ENCODE measurements at regions not wholly inside any gene's neighbourhood (a gene's known extent, or its start where the extent isn't known, plus 50 kb on each side); places are given as distances from the start of the nearest gene placed in this dataset.
"Not testable (repeated sequence)": the region's sequence is repeated elsewhere in the genome, so short reads cannot be mapped to it uniquely, and the experiment has no call there.

DNA sequence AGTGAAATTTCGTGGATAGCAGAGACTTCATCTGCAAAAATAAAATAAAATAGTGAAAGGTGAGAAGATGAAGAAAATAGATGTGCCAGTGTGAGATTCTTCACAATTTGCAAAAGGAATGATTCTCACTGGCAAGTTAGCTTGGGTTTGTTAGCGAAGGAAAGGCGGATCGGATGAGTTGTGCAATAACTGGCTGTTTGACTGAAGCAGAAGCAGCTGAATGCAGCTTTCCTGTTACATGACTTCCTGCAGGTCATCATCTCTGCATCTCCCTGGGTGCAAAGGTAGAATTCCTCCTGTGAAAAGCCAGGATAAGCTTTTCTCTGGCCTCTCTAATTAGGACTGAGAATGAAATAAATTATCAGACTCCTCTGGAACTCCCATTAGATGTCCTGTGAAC lies 263.1 kb upstream of the CHRM3 start:
- TF ChIP-seq, protein P1, sequence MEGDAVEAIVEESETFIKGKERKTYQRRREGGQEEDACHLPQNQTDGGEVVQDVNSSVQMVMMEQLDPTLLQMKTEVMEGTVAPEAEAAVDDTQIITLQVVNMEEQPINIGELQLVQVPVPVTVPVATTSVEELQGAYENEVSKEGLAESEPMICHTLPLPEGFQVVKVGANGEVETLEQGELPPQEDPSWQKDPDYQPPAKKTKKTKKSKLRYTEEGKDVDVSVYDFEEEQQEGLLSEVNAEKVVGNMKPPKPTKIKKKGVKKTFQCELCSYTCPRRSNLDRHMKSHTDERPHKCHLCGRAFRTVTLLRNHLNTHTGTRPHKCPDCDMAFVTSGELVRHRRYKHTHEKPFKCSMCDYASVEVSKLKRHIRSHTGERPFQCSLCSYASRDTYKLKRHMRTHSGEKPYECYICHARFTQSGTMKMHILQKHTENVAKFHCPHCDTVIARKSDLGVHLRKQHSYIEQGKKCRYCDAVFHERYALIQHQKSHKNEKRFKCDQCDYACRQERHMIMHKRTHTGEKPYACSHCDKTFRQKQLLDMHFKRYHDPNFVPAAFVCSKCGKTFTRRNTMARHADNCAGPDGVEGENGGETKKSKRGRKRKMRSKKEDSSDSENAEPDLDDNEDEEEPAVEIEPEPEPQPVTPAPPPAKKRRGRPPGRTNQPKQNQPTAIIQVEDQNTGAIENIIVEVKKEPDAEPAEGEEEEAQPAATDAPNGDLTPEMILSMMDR (IDR thresholded peaks at IDR 0.05; ENCODE audit: insufficient read depth, low read length, poor library complexity, severe bottlenecking), result no peak
- TF ChIP-seq EZH2phosphoT487 (conservative IDR thresholded peaks at IDR 0.05; ENCODE audit: low read length), result no peak
- Histone ChIP-seq H3K9me2 (replicated peaks; ENCODE audit: insufficient read depth, low read length) (0 out of 2 replicates have a peak, but pooled peaks cover 3% of the 10 kb centered on the region), H2AFZ (ENCODE audit: low read depth, low read length, severe bottlenecking) (no peak overlapping the region), H3K27me3 (ENCODE audit: low read length) (no peaks in the 10 kb centered on the region), H3K4me3 (ENCODE audit: insufficient read depth, low read length, poor library complexity, severe bottlenecking) (no peak overlapping the region), H4K20me1 (ENCODE audit: low read depth, low read length) (no peaks in the 10 kb centered on the region), H3K9me3 (ENCODE audit: insufficient read depth, low read length) (no peaks in the 10 kb centered on the region), H3K4me2 (ENCODE audit: low read depth, low read length, poor library complexity, severe bottlenecking) (no peak overlapping the region), H3F3A (ENCODE audit: insufficient read depth) (no peaks in the 10 kb centered on the region), H3K36me3 (ENCODE audit: low read length) (no peaks in the 10 kb centered on the region), H3K79me2 (ENCODE audit: insufficient read depth, low read length) (no peaks in the 10 kb centered on the region), H3K27ac (ENCODE audit: low read depth, low read length) (no peak overlapping the region), H3K9ac (ENCODE audit: low read length) (no peak overlapping the region)

- no peak overlapping the region for H3K27ac ChIP-seq (ENCODE audit: low read depth, low read length)
- TF ChIP-seq EZH2phosphoT487 (conservative IDR thresholded peaks at IDR 0.05; ENCODE audit: low read length), result no peak
- TF ChIP-seq, protein P1 (IDR thresholded peaks at IDR 0.05; ENCODE audit: insufficient read depth, low read length, poor library complexity, severe bottlenecking), result no peak
- no peaks in the 10 kb centered on the region for H3K9me2 ChIP-seq (replicated peaks; ENCODE audit: insufficient read depth, low read length)
- no peaks in the 10 kb centered on the region for H4K20me1 ChIP-seq (ENCODE audit: low read depth, low read length)
- no peak overlapping the region for H3K4me2 ChIP-seq (ENCODE audit: low read depth, low read length, poor library complexity, severe bottlenecking)
- no peaks in the 10 kb centered on the region for H3K27me3 ChIP-seq (ENCODE audit: low read length)
- no peak overlapping the region for H3K4me3 ChIP-seq (ENCODE audit: insufficient read depth, low read length, poor library complexity, severe bottlenecking)
- H3F3A ChIP-seq (ENCODE audit: insufficient read depth), result no peaks in the 10 kb centered on the region
- H3K79me2 ChIP-seq (ENCODE audit: insufficient read depth, low read length), result no peaks in the 10 kb centered on the region
- H3K9ac ChIP-seq (ENCODE audit: low read length), result no peak overlapping the region
- no peak overlapping the region for H2AFZ ChIP-seq (ENCODE audit: low read depth, low read length, severe bottlenecking)
- no peaks in the 10 kb centered on the region for H3K9me3 ChIP-seq (ENCODE audit: insufficient read depth, low read length)
- no peaks in the 10 kb centered on the region for H3K36me3 ChIP-seq (ENCODE audit: low read length)
These were observed 274.1 kb upstream of the CHRM3 start for GRCh38 chr1:239112101-239112935.

DNA sequence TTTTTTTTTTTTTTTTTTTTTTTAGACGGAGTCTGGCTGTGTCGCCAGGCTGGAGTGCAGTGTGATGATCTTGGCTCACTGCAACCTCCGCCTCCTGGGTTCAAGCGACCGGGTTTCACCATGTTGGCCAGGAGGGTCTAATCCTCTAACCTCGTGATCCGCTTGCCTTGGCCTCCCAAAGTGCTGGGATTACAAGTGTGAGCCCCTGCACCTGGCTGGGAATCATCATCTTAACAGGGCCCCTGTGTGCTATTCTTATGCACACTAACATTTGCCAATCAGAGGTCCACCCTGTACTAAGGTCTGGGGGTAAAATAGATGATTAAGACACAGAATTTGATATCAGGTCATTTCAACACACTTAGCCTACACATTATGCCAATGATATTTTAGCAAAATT lies 278.7 kb upstream of the CHRM3 start:
- H3K79me2 ChIP-seq (ENCODE audit: insufficient read depth, low read length), result no peaks in the 10 kb centered on the region

DNA sequence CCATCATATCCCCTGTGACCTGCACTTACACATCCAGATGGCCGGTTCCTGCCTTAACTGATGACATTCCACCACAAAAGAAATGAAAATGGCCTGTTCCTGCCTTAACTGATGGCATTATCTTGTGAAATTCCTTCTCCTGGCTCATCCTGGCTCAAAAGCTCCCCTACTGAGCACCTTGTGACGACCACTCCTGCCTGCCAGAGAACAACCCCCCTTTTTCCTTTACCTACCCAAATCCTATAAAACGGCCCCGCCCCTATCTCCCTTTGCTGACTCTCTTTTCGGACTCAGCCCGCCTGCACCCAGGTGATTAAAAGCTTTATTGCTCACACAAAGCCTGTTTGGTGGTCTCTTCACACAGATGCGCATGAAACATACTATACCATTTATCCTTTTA lies 279.7 kb upstream of the CHRM3 start:
- not testable (repeated sequence) for H3K4me3 ChIP-seq (ENCODE audit: insufficient read depth, low read length, poor library complexity, severe bottlenecking); H3K27ac ChIP-seq (ENCODE audit: low read depth, low read length); H2AFZ ChIP-seq (ENCODE audit: low read depth, low read length, severe bottlenecking); H3K9me3 ChIP-seq (ENCODE audit: insufficient read depth, low read length); H3K9ac ChIP-seq (ENCODE audit: low read length); H3K79me2 ChIP-seq (ENCODE audit: insufficient read depth, low read length); H3F3A ChIP-seq (ENCODE audit: insufficient read depth); H3K36me3 ChIP-seq (ENCODE audit: low read length); H4K20me1 ChIP-seq (ENCODE audit: low read depth, low read length); H3K4me2 ChIP-seq (ENCODE audit: low read depth, low read length, poor library complexity, severe bottlenecking); H3K9me2 ChIP-seq (replicated peaks; ENCODE audit: insufficient read depth, low read length); H3K27me3 ChIP-seq (ENCODE audit: low read length)

More for the DNA sequence above, 278.7 kb upstream of the CHRM3 start:
- Histone ChIP-seq H3K9me3 (ENCODE audit: insufficient read depth, low read length) (no peaks in the 10 kb centered on the region), H4K20me1 (ENCODE audit: low read depth, low read length) (no peaks in the 10 kb centered on the region), H3K9ac (ENCODE audit: low read length) (no peak overlapping the region), H3K27ac (ENCODE audit: low read depth, low read length) (no peak overlapping the region), H2AFZ (ENCODE audit: low read depth, low read length, severe bottlenecking) (no peak overlapping the region), H3K9me2 (replicated peaks; ENCODE audit: insufficient read depth, low read length) (no peaks in the 10 kb centered on the region), H3K4me2 (ENCODE audit: low read depth, low read length, poor library complexity, severe bottlenecking) (no peak overlapping the region), H3K4me3 (ENCODE audit: insufficient read depth, low read length, poor library complexity, severe bottlenecking) (no peak overlapping the region), H3K27me3 (ENCODE audit: low read length) (no peaks in the 10 kb centered on the region), H3K36me3 (ENCODE audit: low read length) (no peaks in the 10 kb centered on the region), H3F3A (ENCODE audit: insufficient read depth) (no peaks in the 10 kb centered on the region)
- TF ChIP-seq, protein P1 (IDR thresholded peaks at IDR 0.05; ENCODE audit: insufficient read depth, low read length, poor library complexity, severe bottlenecking), result no peak
- TF ChIP-seq EZH2phosphoT487 (conservative IDR thresholded peaks at IDR 0.05; ENCODE audit: low read length), result no peak
